ENCODE measurements at regions not wholly inside any gene's neighbourhood (a gene's known extent, or its start where the extent isn't known, plus 50 kb on each side); places are given as distances from the start of the nearest gene placed in this dataset.

DNA sequence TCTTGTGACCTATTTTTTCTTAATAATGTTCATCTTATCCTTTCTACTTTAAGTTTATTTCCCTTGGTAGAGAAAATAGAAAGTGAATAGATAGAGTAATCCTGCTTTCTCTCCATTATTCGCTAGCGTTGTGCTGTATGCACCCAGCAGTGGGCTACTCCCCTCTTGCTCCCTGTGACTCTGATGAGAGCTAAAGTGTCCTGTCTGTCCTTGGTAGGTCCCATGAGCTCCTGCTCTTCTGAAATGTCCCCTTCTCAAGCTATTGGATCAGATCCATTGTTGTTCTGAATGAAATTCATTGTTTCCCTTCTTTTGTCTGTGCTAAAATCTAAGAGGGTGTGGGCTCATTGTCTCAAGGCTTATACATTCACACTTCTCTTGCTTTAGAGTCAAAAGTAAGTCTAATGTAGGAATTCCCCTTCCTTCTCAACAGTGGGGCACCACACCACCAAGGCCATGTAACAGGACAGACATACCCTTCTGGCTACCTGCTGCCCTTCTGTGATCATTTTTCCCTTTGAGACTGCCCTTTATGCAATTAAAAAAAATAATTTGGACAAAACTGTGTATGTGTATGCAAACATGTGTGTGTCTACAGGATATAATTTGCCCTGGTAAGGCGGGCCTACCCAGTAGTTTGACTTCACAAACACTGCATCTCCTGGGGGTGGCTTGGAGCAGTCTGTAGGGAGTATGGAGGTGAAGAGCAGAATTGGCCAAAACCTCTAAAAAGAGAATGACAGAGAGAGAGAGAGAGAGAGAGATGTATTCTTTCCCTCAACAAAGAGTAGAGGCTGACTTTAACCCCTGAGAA lies 167.0 kb upstream of the MYLIP start:
- Mint-ChIP-seq H3K4me3 (ENCODE audit: low read depth, unreplicated experiment) (no peak overlapping the region), H3K4me1 (ENCODE audit: low read depth, unreplicated experiment) (peaks cover 16% of the 10 kb centered on the region), H3K36me3 (ENCODE audit: insufficient read depth, unreplicated experiment) (no peaks in the 10 kb centered on the region), H3K27me3 (ENCODE audit: unreplicated experiment) (no peaks in the 10 kb centered on the region), H3K27ac (ENCODE audit: unreplicated experiment) (no peak overlapping the region), H3K9me3 (ENCODE audit: low read depth, unreplicated experiment) (peaks cover 3% of the 10 kb centered on the region)
- DNase-seq, result no peak
- no TSS peak for BruUV-seq (replicated peaks)
- TF ChIP-seq, protein P1, sequence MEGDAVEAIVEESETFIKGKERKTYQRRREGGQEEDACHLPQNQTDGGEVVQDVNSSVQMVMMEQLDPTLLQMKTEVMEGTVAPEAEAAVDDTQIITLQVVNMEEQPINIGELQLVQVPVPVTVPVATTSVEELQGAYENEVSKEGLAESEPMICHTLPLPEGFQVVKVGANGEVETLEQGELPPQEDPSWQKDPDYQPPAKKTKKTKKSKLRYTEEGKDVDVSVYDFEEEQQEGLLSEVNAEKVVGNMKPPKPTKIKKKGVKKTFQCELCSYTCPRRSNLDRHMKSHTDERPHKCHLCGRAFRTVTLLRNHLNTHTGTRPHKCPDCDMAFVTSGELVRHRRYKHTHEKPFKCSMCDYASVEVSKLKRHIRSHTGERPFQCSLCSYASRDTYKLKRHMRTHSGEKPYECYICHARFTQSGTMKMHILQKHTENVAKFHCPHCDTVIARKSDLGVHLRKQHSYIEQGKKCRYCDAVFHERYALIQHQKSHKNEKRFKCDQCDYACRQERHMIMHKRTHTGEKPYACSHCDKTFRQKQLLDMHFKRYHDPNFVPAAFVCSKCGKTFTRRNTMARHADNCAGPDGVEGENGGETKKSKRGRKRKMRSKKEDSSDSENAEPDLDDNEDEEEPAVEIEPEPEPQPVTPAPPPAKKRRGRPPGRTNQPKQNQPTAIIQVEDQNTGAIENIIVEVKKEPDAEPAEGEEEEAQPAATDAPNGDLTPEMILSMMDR (IDR thresholded peaks at IDR 0.05; ENCODE audit: unreplicated experiment), result no peak
- CTCF ChIA-PET, result no interaction called here
- intact Hi-C loops (cut with micrococcal nuclease; ENCODE audit: unreplicated experiment), result no loop called here

DNA sequence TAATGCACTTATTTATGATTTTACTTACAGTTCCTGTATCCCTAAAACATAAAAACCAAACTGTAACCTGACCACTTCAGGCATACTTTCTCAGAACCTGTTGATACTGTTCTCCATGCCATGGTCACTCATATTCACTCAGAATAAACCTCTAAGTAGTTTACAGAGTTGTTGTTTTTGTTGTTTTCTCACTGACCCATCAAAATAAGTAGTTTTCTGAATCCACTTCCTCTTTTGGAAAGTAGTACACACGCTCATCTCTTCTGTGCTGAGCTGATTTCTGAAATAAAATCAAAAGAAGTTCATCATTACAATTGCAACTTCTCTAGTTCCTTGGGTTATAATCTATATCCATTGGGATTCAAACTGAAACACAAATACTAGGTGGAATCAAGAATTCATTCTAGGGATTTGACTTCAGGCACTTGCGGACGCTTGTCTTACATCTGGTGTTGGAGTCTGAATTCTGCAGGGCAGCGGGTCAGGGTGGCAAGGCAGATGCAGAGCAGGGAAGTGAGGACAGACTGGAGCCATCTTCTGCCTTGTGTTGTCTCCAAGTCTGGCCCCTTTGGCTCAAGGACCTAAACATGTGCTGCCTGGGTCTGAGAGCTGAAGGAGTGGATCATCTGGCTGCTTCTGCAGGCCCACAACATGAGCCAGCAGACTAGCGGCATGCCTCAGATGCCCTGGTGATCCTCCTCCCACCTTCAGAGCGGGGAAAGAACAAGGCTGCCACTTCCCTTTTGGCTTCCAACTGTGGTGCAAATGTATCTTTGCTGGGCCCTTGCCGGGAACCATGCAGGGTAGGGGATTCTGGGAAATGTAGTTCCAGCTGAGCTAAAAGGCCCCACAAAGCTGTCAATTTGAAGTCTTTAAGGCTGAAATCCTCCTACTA lies 167.9 kb upstream of the MYLIP start:
- CTCF ChIA-PET, result no interaction called here
- peaks cover 24% of the 10 kb centered on the region for H3K4me1 Mint-ChIP-seq (ENCODE audit: low read depth, unreplicated experiment)
- no peaks in the 10 kb centered on the region for H3K36me3 Mint-ChIP-seq (ENCODE audit: insufficient read depth, unreplicated experiment)
- intact Hi-C loops (cut with micrococcal nuclease; ENCODE audit: unreplicated experiment), result no loop called here
- H3K9me3 Mint-ChIP-seq (ENCODE audit: low read depth, unreplicated experiment), result peaks cover 3% of the 10 kb centered on the region
- no peak overlapping the region for H3K4me3 Mint-ChIP-seq (ENCODE audit: low read depth, unreplicated experiment)
- H3K27me3 Mint-ChIP-seq (ENCODE audit: unreplicated experiment), result no peaks in the 10 kb centered on the region
- BruUV-seq (replicated peaks), result no TSS peak
- TF ChIP-seq, protein P1 (IDR thresholded peaks at IDR 0.05; ENCODE audit: unreplicated experiment), result no peak
- H3K27ac Mint-ChIP-seq (ENCODE audit: unreplicated experiment), result no peak overlapping the region
- no peak for DNase-seq

GRCh38 chr6:15957655-15958169 lies 171.2 kb upstream of the MYLIP start:
- peaks cover 3% of the 10 kb centered on the region for H3K9me3 Mint-ChIP-seq (ENCODE audit: low read depth, unreplicated experiment)
- H3K27me3 Mint-ChIP-seq (ENCODE audit: unreplicated experiment), result no peaks in the 10 kb centered on the region
- TF ChIP-seq, protein P1 (IDR thresholded peaks at IDR 0.05; ENCODE audit: unreplicated experiment), result no peak
- H3K27ac Mint-ChIP-seq (ENCODE audit: unreplicated experiment), result no peak overlapping the region
- no peak for DNase-seq
- H3K4me1 Mint-ChIP-seq (ENCODE audit: low read depth, unreplicated experiment), result peaks cover 29% of the 10 kb centered on the region
- CTCF ChIA-PET, result no interaction called here
- BruUV-seq (replicated peaks), result no TSS peak
- no peaks in the 10 kb centered on the region for H3K36me3 Mint-ChIP-seq (ENCODE audit: insufficient read depth, unreplicated experiment)
- no peak overlapping the region for H3K4me3 Mint-ChIP-seq (ENCODE audit: low read depth, unreplicated experiment)
- intact Hi-C loops (cut with micrococcal nuclease; ENCODE audit: unreplicated experiment), result no loop called here

DNA sequence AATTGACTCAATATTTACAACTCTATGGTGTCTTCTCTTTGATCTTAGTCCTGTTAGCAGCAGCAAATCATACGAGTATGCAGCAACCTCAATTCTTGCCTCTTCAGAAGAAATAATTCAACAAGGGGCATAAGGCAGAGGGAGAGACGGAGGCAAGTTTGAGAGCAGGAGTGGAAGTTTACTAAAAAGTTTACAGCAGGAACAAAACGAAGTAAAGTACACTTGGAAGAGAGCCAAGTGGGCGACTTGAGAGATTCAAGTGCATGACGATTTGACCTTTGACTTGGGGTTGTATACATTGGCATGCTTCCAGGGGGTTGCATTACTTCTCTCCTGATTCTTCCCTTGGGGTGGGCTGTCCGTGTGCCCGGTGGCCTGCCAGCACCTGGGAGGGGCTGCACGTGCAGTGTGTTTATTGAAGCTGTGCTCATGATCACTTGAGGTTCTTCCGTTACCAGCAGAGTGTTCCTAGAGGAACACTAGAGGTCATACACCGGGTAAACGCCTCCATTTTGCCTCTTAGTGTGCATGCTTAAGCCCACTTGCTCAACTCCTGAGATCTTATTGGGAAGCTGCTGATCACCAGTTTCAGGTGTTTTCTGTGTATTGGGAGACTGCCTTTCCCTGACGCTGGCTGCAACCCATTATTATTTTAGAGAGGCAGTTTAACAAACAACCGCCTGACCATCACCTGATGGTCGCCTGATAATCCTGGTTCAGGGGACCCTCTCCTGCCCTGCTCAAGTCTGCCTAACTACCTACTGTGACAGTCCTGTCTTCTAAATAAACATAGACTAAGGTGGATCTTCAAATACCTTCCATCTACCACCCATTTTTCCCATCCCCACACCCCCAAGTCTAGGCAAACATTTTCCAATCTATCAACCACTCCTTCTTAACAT lies 172.4 kb upstream of the MYLIP start:
- BruUV-seq (replicated peaks), result no TSS peak
- CTCF ChIA-PET, result no interaction called here
- Mint-ChIP-seq H3K27ac (ENCODE audit: unreplicated experiment) (peak overlapping the region; percentile 35), H3K9me3 (ENCODE audit: low read depth, unreplicated experiment) (peaks cover 3% of the 10 kb centered on the region), H3K4me1 (ENCODE audit: low read depth, unreplicated experiment) (peaks cover 18% of the 10 kb centered on the region), H3K27me3 (ENCODE audit: unreplicated experiment) (no peaks in the 10 kb centered on the region), H3K4me3 (ENCODE audit: low read depth, unreplicated experiment) (peak overlapping the region; percentile 33), H3K36me3 (ENCODE audit: insufficient read depth, unreplicated experiment) (no peaks in the 10 kb centered on the region)
- TF ChIP-seq, protein P1 (IDR thresholded peaks at IDR 0.05; ENCODE audit: unreplicated experiment), result no peak
- intact Hi-C loops (cut with micrococcal nuclease; ENCODE audit: unreplicated experiment), result no loop called here
- DNase-seq, result peak; percentile 16
